NCI-H446 (cell line): ENCODE measurements at regions not wholly inside any gene's neighbourhood (a gene's known extent, or its start where the extent isn't known, plus 50 kb on each side); places are given as distances from the start of the nearest gene placed in this dataset.
A peak's percentile ranks its signal among the peaks of the same experiment; 100 is the strongest.
"Not testable (repeated sequence)": the region's sequence is repeated elsewhere in the genome, so short reads cannot be mapped to it uniquely, and the experiment has no call there.

Experiments used
- DNase-seq, 2 experiments: peaks; one replicate each; lab custom pipeline; 2025; lab: John Stamatoyannopoulos, UW

DNA sequence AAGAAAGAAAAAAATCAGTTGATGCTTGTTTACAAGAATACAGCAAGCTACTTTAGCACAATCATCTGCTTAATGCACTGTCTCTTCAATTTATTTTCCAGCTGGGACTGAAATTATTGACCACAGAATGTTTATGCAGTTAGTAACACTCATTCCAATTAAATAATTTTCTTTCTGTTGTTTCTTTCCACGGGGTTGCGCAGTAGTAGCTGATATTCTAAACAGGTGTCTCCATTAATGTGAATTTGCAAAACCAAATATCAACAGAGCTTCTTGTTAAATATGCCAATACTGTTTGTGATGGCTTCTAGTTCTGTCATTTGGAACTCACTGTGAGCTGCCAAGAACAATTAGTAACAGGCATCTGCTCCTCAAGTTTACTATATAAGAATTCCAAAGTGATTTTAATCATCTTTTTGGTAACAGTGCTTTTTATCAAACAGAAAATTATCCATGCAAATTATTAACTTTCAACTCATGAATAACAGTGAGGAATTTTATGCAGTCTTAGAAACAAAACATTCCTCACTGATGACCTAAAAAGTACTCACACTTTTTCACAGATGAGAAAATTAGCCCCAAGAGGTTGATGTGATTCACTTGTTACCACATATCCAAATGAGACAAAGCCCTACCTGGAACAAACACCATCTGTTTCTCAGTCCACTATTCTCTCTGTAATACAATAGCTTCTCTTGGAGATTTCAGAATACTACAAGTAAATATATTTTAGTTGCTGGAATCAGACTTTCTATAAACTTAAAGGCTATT is 567.6 kb upstream of the RGMB start:
- DNase-seq: peak in 1 of 2 experiments; percentile 12

DNA sequence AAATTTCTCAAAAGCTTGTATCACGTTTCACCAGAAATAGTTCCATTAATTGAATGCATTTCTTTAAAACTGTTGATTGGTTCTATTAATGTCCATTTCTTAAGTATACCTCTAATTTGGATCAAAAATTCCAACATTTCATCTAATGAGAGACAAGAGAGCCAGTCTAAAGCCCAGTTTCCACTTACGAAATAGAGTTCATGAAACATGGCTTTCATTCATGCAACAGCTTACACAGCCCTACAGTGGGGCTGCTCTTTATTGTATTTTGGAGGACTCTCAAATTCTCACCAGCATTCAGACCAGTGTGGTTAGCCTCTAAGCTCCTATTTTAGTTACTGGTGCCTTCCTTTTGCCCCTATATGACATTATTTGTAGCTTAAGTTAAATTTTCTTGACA is 566.9 kb upstream of the RGMB start:
- no peak for DNase-seq

DNA sequence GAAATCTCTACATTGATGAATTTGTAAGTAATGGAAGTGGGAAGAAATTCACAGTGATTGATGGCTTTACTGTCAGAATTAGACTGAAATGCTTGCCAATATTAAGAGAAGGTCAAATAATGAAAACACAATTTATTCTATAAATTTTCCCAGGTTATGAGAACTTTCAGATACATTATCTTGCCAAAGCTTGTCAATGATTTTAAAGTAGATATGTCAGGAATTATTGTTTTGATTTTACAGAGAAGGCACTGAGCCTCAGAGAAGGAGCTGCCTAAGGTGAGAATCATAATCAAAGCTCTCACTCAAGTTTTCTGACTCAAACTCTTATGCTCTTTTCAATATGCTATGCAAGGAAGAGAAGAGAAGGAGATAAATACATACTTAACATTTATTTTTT is 564.0 kb upstream of the RGMB start:
- no peak for DNase-seq

DNA sequence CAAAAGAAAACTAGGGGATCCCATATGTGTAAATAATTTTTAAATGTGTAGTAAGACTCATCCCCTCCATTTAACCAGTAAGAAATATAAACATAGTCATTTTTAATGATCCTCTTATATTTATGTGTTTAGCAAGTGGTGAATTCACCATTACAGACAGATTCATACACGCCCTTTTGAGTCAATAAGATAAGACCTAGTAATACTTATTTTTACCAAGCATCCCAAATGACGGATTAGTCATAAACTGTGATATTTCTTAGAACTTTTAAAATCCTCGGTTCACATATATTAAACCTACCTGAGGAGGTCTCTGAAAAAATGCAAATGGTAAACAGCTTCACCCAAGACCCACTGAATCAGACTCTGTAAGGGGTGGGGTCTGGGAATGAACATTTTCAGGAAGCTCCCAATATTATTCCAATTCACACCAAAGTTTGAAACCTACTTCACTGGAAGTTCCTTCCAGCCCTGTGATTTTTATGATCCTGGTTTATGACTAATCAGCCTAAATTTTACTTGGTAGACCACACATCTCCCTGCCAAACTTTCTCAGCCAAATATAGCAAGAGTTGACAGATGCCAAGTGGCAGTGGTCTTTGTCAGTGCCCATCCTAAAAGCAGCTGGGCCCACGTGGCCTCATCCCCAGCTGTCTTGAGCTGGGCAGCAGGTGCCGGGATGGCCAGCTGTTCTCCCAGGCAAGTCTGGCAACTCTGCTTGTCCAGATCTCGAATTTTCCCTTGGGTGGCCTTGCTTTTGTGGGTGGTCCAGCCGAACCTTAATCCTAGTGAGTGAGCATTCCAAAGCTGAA is 559.0 kb upstream of the RGMB start:
- peak in 1 of 2 experiments; percentile 67 for DNase-seq

DNA sequence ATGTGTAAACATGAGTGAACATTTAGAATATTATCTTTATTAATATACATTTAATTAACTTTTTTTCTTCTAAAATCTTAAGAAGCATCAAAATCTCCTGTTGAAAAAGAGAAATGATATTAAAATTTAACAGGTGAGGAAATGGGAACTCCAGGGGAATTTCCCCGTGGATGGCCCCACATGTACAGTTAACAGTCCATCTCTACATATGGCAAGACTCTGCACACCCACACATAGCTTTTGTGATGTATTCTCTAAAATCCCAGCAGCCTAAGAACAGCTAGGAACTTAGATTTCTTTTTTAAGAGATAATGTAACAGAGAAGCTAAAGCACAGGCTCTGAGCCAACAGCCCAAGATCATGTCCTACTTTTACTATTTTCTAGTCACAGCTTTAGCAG is 556.3 kb upstream of the RGMB start:
- DNase-seq: no peak

DNA sequence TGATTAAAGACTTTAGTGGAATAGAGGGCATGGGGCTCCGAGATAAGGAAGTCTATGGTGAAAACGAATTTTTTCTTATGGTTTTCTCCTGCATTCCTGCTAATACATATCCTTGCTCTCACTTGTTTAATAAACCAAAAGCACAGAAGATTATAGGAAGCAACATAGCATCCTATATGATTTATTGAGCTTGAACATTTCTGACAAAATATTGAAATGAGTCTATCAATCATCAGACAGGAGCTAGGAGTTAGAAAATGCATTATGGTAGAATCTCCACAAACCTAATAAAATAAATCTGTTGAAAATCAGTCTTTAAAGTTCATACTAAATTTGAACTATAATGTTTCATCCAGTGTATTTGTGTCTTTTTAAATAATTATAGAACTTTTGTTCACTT is 554.6 kb upstream of the RGMB start:
- DNase-seq: no peak

DNA sequence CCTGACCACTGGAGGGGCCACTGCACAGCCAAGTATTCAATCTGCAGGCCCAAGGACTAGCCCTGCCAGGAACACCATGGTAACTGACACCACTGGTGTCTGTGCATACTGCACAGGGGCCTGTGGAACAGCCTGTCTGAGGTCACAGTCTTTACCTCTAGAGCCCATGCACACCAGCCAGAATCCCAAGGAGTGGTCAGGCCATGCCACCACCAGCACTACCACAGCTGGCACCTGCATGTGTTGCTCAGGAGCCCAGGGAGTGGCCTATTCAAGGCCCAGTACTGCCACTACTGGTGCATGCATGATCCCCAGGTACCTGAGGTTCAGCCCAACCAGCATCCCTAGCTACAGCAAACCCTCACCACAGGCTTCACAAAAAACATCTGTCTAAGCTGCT is 546.0 kb upstream of the RGMB start:
- no peak for DNase-seq

DNA sequence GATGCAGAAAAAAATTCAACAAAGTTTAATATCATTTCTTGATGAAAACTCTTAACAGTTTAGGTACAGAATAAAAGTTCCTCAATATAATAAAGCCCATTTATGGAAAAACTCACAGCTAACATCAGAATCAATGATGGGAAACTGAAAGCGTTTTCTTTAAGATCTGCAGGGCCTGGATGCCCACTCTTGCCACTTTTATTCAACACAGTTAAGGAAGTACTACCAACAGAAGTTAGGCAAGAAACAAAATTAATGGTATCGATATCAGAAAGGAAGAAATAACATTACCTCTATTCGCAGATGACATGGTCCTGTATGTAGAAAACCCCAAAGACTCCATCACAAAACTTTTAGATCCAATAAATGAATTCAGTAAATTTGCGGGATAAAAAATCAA is 542.4 kb upstream of the RGMB start:
- no peak for DNase-seq

DNA sequence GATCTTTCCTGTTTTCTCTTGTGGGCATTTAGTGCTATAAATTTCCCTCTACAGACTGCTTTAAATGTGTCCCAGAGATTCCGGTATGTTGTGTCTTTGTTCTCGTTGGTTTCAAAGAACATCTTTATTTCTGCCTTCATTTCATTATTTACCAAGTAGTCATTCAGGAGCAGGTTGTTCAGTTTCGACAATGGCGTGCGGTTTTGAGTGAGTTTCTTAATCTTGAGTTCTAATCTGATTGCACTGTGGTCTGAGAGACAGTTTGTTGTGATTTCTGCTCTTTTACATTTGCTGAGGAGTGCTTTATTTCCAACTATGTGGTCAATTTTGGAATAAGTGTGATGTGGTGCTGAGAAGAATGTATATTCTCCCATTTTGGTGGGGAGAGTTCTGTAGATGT is 535.7 kb upstream of the RGMB start:
- not testable (repeated sequence) for DNase-seq

DNA sequence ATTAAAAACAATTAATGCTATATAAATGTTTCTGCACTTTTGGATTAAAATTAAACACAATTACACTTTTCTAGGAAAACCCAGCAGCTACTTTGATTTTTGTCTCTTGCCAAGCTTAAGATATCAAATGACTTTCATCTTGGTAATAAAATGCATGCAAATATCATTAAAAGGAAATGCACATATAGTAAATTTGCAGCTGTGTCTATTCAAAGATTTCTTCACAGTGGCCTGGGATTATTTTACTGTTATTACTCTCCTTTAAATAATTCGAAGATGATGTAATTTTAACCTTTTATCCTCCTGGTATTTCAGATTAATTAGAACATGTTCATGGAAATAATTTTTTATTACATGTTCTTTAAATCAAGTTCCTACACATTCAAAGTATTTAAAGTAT is 529.5 kb upstream of the RGMB start:
- no peak for DNase-seq

DNA sequence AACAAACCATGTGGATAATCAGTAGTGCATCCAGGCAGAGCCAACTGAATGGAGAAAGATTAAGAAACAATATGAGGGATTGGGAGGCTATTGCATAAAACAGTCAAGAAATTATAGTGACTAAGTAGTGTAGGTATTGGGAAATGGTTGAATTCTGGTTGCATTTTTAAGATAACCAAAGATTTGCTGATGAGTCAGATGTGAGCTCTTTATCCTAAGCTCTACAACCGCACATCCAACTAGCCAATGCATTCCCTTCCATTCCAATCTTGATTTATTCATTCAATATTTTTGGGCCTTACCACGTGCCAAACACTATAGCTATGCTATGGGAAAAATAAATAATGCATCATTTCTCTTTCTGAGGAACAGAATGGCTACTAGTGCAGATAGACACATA is 524.5 kb upstream of the RGMB start:
- DNase-seq: no peak

DNA sequence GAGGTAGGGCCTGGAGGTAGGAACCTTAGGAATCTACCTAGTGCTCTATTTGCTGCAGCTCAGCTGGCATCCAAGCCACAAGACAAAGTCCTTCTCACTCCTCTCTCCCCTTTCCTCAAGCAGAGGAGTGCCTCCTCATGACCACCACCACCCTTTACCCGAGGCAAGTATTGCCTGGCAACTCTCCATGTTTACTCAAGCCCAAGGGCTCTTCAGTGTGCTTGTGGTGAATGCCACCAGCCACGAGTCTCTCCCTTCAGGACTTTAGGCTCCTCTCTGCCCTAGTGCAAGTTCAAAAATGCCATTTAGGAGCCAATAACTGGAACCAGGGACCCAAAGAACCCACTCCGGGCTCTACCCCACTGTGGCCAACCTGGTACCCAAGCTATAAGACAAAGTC is 514.5 kb upstream of the RGMB start:
- no peak for DNase-seq

DNA sequence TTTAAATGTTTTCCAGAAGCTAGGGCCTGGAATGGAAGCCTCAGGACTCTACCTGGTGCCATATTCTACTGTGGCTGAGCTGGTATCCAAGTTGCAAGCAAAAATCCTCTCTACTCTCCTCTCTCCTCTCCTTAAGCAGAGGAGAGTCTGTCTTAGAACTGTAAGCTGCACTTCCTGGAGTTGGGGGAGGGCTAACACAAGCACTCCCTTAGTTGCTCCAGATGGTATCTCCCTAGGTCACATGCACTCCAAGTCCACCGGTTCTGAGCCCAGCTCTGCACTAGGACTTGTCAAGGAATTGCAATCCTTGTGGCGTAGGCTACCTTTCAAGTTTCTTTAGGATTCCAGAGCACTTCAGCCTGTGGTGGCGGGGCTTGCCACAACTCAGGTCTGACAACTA is 513.9 kb upstream of the RGMB start:
- DNase-seq: no peak

DNA sequence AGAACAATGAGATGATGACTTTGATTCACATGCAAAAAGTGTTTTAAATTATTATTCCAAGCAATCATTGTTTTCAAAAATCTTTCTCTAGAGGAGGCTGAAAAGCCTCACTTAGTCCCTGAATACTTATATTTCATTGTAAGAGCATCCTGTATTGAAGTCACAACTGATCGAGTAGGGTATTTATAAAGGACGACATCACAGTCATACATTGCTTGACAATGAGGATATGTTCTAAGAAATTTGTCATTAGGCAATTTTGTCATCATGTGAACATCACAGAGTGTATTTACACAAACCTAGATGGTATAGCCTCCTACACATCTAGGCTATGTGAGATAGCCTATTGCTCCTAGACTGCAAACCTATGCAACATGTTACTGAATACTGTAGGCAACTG is 510.4 kb upstream of the RGMB start:
- DNase-seq: no peak

DNA sequence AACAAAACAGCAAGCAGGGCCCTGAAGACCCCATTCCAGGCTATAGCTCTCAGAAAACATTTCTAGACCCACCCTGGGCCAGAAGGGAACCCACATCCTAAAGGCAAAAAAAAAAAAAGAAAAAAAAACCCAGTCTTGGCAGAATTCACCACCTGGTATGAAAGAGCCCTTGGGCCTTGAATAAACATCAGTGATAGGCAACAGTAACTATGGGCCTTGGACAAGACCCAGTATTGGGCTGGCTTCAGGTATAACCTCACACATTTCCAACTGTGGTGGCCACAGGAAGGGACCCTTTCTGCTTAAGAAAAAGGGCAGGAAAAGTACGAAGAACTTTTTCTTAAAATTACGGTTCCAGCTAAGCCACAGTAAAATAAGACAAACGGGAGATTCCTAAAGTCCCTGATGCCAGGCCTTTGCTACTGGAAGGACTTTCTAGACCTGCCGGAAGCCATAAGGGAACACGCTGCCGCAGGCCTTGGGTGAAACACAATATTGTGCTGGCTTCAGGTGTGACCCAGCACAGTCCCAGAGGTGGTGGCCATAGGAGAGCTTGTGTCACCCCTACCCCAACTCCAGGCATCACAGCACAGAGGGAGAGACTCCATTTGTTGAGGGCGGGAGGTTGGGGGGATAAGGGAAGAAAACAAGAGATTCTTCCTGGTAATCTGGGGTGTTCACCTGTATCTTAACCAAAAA is 505.2 kb upstream of the RGMB start:
- no peak for DNase-seq

DNA sequence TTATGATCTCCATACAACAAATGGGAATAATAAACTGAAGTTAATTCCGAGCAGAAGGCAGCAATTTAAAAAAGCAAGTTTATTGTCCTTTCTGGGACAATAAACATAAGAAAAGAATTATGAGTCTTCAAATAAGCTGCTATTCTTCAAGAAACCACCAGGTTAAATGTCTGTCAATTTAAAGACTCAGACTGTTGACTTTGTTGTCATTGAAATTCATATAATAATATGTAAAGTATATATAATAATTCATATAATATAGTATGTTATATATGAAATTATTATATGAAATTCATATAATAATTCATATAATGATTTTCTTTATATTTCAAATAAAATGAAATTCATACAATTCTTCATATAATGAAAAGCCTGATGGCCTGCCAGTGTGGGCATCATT is 497.5 kb upstream of the RGMB start:
- no peak for DNase-seq

DNA sequence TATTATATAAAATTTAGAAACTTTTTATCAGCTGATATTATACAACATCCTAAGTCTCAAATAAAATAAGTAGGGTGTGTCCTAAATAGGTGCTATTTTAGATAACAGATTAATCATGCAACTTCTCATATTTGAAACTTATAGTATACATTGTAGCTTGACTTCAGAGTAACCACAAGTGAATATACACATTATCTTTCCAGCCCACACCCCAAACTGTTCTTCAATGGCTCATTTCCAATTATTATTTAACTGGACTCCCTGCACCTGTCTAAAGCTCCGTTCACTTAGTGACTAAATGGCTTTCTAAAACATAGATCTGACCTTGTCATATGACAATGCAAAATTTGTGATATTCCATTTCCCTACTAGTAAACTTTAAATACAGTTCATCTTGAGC is 490.9 kb upstream of the RGMB start:
- no peak for DNase-seq

DNA sequence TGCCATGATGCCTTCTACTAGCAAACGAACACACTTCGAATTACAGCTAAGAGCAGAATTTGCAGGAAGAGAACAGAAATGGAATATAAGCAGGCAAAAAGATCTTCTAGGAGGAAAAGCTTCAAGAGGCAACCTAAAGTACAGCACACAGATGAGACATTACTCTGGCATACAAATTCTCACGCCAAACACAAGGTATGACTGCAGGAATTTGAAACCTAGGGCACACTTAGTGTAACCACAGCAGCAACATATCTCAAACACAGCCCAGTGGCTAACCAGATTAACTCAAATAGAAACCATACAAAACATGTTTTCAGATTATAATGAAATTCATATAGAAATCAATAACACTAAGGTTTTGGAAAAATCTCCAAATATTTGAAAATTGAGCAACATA is 481.0 kb upstream of the RGMB start:
- DNase-seq: no peak

DNA sequence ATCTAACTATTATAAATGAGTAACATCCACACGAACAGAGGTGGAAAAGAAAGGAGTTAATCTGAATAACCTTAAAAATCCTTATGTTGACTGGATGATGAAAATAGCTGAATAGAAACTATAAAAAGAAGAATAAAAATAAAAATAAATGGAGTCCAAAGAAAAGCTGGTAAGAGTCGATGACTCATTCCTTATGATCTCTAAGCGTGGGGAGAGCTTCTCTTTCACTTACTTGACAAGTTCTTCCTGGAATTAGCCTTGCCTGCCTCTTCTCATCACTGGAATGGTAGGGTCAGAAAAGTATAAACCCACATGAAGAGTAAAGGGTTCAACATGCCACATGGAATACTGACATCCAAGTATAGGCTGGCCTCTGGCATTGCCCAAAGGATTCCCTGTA is 477.0 kb upstream of the RGMB start:
- no peak for DNase-seq

DNA sequence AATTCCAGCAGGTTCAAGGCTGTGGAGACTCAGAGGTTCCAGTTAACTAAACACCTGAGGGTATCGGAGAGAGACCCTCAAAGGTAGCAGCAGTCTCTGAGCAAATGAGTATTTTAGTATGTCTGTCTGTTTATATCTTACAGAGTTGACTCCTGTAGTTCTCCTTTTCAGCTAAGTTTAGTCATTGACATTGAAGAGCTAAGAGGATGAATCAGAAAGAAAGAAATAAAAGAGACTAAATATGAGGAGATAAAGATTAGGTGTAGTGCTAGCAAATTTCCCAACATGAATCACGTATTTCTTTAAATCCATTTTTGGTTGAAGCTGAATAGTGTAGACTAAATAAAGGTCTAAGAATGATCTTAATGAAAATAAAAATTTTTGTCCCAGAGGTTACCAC is 474.0 kb upstream of the RGMB start:
- no peak for DNase-seq

DNA sequence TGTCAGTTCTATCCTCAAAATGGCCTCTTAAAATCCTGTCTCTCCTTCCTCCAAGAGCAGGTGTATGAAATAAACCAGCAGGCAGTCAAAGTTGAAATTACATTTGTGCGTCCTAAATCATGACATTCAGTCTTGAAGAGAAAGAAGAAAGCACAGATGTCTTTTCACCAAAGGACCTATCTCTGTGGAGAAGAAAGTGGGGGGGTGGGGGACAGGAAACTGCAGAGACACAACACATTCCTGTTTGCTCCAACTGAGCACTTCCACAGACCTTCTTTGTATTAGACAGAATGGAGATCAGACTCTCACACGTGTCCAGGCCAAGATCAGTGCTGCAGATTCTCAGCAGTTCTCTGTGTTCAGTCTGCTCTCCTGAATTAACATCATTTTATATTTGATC is 471.9 kb upstream of the RGMB start:
- DNase-seq: no peak

DNA sequence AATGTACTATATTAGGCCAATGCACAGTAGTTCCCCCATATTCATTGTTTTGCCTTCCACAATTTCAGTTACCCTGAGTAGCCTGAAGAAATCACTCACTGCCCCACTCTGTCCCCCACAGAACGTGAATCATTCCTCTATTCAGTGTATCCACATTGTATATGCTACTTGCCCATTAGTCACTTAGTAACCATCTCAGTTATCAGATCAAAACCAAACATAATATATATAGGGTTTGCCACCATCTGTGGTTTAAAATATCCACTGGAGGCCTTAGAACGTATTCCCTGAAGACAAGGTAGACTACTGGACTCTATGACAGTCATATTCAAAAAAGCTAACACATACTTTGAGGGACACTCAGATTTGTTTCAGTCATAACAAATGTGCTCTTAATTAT is 465.7 kb upstream of the RGMB start:
- DNase-seq: no peak

DNA sequence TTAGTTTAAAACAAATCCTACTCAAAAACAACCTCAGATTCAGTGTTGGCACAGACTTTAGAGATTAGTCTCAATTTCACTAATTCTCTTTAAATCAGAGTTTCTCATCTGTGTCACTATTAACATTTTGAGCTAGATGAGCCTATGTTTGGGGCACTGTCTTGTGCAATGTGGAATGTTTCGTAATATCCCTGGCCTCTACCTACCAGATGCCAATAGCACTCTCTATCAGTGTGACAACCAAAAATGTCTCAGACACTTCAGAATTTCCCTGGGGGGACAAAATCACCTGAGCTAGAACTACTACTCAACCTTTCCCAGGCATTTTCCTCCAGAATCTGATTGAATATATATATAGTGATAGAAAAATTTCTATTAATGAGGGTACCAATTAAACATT is 465.2 kb upstream of the RGMB start:
- no peak for DNase-seq
